ENCODE measurements at regions not wholly inside any gene's neighbourhood (a gene's known extent, or its start where the extent isn't known, plus 50 kb on each side); places are given as distances from the start of the nearest gene placed in this dataset.

DNA sequence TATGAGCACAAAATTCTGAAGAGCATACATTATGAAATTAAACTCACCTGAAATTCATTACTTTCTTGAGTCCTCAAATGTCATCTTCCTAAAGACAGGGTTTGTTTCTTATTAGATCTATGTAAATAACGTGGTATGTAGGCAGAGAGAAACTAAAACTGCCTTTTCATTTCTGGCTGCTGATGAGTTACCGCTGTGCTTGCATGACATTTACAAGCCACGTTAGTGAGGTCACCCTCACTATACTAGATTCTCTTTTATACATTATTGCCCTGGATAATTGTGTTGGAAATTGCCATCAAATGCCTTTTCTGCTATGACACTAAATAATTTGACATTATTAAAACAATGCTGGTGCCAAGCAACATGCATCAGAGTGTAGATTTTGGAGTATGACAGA lies 748.3 kb upstream of the ANO3 start (continued):
- TF ChIP-seq, protein P1, sequence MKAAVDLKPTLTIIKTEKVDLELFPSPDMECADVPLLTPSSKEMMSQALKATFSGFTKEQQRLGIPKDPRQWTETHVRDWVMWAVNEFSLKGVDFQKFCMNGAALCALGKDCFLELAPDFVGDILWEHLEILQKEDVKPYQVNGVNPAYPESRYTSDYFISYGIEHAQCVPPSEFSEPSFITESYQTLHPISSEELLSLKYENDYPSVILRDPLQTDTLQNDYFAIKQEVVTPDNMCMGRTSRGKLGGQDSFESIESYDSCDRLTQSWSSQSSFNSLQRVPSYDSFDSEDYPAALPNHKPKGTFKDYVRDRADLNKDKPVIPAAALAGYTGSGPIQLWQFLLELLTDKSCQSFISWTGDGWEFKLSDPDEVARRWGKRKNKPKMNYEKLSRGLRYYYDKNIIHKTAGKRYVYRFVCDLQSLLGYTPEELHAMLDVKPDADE (IDR thresholded peaks at IDR 0.05): no peak
- no peak for TF ChIP-seq POLR2AphosphoS5 (IDR thresholded peaks at IDR 0.05; ENCODE audit: low read depth)

DNA sequence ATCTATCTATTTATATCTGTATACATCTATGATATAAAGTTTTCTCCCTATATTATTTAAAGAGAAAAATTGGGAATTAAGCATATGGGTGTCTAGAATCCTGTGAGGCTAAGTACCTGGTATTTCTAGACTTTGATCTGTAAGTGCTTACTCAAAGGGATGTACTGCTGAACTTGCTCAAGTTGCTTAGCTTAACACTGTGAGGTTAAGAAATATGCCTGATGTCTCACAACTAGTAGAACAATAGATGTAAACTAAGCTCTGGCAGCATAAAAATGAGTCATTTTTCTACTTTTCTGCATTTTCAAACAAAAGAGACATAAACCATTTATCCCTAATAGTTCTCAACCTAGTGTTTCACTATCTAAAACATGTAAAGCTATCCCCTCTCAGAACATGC lies 744.4 kb upstream of the ANO3 start:
- DNase-seq (ENCODE audit: low spot score): no peak
- Mint-ChIP-seq H3K4me3 (no peak overlapping the region), H3K27ac (no peak overlapping the region), H3K4me1 (peaks cover 7% of the 10 kb centered on the region; the same call in 2 of the 3 replicates), H3K27me3 (ENCODE audit: insufficient read depth, low read depth, poor library complexity) (no peaks in the 10 kb centered on the region), H3K9me3 (peaks cover 14% of the 10 kb centered on the region), H3K36me3 (ENCODE audit: low read depth) (peaks cover 11% of the 10 kb centered on the region)
- no peaks in the 10 kb centered on the region for H4K20me1 ChIP-seq (replicated peaks; ENCODE audit: insufficient read depth)
- no peak overlapping the region for H3K4me3 ChIP-seq
- H3K4me2 ChIP-seq: no peak overlapping the region
- no peaks in the 10 kb centered on the region; the same call in 1 of the 2 replicates for H3K4me1 ChIP-seq (ENCODE audit: insufficient read depth)
- H3K27me3 ChIP-seq (ENCODE audit: insufficient read depth): no peaks in the 10 kb centered on the region
- no peak overlapping the region for H3K27ac ChIP-seq (ENCODE audit: low read depth)
- H3K79me2 ChIP-seq (replicated peaks; ENCODE audit: insufficient read depth): no peaks in the 10 kb centered on the region
- ATAC-seq: no peak
- H2AFZ ChIP-seq: no peak overlapping the region
- no peaks in the 10 kb centered on the region for H3K36me3 ChIP-seq (ENCODE audit: insufficient read depth)
- no peaks in the 10 kb centered on the region for H3K9me2 ChIP-seq (ENCODE audit: insufficient read depth)
- no peaks in the 10 kb centered on the region for H3F3A ChIP-seq (replicated peaks; ENCODE audit: low read depth)
- TF ChIP-seq CREB1 (CRISPR knock-in tag; IDR thresholded peaks at IDR 0.05; ENCODE audit: low read depth): no peak
- no peak for TF ChIP-seq EZH2 (IDR thresholded peaks at IDR 0.05; ENCODE audit: low read depth, unreplicated experiment)
- TF ChIP-seq, protein P1 (IDR thresholded peaks at IDR 0.05): no peak
- TF ChIP-seq STAT1 (IDR thresholded peaks at IDR 0.05; ENCODE audit: unreplicated experiment): no peak
- no peak for TF ChIP-seq ZNF331 (CRISPR knock-in tag; IDR thresholded peaks at IDR 0.05; ENCODE audit: low read depth)
- no peak for TF ChIP-seq JUNB (IDR thresholded peaks at IDR 0.05; ENCODE audit: unreplicated experiment)
- no peak for TF ChIP-seq POLR2AphosphoS5 (IDR thresholded peaks at IDR 0.05; ENCODE audit: low read depth)
- no peak for TF ChIP-seq NANOG (IDR thresholded peaks at IDR 0.05; ENCODE audit: borderline replicate concordance)
- TF ChIP-seq, protein P2, sequence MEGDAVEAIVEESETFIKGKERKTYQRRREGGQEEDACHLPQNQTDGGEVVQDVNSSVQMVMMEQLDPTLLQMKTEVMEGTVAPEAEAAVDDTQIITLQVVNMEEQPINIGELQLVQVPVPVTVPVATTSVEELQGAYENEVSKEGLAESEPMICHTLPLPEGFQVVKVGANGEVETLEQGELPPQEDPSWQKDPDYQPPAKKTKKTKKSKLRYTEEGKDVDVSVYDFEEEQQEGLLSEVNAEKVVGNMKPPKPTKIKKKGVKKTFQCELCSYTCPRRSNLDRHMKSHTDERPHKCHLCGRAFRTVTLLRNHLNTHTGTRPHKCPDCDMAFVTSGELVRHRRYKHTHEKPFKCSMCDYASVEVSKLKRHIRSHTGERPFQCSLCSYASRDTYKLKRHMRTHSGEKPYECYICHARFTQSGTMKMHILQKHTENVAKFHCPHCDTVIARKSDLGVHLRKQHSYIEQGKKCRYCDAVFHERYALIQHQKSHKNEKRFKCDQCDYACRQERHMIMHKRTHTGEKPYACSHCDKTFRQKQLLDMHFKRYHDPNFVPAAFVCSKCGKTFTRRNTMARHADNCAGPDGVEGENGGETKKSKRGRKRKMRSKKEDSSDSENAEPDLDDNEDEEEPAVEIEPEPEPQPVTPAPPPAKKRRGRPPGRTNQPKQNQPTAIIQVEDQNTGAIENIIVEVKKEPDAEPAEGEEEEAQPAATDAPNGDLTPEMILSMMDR (conservative IDR thresholded peaks at IDR 0.05; ENCODE audit: low read depth in 2 of 2): no peak
- TF ChIP-seq, protein P3, sequence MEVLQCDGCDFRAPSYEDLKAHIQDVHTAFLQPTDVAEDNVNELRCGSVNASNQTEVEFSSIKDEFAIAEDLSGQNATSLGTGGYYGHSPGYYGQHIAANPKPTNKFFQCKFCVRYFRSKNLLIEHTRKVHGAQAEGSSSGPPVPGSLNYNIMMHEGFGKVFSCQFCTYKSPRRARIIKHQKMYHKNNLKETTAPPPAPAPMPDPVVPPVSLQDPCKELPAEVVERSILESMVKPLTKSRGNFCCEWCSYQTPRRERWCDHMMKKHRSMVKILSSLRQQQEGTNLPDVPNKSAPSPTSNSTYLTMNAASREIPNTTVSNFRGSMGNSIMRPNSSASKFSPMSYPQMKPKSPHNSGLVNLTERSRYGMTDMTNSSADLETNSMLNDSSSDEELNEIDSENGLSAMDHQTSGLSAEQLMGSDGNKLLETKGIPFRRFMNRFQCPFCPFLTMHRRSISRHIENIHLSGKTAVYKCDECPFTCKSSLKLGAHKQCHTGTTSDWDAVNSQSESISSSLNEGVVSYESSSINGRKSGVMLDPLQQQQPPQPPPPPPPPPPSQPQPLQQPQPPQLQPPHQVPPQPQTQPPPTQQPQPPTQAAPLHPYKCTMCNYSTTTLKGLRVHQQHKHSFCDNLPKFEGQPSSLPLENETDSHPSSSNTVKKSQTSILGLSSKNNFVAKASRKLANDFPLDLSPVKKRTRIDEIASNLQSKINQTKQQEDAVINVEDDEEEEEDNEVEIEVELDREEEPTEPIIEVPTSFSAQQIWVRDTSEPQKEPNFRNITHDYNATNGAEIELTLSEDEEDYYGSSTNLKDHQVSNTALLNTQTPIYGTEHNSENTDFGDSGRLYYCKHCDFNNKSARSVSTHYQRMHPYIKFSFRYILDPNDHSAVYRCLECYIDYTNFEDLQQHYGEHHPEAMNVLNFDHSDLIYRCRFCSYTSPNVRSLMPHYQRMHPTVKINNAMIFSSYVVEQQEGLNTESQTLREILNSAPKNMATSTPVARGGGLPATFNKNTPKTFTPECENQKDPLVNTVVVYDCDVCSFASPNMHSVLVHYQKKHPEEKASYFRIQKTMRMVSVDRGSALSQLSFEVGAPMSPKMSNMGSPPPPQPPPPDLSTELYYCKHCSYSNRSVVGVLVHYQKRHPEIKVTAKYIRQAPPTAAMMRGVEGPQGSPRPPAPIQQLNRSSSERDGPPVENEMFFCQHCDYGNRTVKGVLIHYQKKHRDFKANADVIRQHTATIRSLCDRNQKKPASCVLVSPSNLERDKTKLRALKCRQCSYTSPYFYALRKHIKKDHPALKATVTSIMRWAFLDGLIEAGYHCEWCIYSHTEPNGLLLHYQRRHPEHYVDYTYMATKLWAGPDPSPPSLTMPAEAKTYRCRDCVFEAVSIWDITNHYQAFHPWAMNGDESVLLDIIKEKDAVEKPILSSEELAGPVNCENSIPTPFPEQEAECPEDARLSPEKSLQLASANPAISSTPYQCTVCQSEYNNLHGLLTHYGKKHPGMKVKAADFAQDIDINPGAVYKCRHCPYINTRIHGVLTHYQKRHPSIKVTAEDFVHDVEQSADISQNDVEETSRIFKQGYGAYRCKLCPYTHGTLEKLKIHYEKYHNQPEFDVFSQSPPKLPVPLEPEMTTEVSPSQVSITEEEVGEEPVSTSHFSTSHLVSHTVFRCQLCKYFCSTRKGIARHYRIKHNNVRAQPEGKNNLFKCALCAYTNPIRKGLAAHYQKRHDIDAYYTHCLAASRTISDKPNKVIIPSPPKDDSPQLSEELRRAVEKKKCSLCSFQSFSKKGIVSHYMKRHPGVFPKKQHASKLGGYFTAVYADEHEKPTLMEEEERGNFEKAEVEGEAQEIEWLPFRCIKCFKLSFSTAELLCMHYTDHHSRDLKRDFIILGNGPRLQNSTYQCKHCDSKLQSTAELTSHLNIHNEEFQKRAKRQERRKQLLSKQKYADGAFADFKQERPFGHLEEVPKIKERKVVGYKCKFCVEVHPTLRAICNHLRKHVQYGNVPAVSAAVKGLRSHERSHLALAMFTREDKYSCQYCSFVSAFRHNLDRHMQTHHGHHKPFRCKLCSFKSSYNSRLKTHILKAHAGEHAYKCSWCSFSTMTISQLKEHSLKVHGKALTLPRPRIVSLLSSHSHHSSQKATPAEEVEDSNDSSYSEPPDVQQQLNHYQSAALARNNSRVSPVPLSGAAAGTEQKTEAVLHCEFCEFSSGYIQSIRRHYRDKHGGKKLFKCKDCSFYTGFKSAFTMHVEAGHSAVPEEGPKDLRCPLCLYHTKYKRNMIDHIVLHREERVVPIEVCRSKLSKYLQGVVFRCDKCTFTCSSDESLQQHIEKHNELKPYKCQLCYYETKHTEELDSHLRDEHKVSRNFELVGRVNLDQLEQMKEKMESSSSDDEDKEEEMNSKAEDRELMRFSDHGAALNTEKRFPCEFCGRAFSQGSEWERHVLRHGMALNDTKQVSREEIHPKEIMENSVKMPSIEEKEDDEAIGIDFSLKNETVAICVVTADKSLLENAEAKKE (CRISPR knock-in tag; IDR thresholded peaks at IDR 0.05): no peak
- no peak for TF ChIP-seq ZNF114 (CRISPR knock-in tag; IDR thresholded peaks at IDR 0.05)
- TF ChIP-seq, protein P4, sequence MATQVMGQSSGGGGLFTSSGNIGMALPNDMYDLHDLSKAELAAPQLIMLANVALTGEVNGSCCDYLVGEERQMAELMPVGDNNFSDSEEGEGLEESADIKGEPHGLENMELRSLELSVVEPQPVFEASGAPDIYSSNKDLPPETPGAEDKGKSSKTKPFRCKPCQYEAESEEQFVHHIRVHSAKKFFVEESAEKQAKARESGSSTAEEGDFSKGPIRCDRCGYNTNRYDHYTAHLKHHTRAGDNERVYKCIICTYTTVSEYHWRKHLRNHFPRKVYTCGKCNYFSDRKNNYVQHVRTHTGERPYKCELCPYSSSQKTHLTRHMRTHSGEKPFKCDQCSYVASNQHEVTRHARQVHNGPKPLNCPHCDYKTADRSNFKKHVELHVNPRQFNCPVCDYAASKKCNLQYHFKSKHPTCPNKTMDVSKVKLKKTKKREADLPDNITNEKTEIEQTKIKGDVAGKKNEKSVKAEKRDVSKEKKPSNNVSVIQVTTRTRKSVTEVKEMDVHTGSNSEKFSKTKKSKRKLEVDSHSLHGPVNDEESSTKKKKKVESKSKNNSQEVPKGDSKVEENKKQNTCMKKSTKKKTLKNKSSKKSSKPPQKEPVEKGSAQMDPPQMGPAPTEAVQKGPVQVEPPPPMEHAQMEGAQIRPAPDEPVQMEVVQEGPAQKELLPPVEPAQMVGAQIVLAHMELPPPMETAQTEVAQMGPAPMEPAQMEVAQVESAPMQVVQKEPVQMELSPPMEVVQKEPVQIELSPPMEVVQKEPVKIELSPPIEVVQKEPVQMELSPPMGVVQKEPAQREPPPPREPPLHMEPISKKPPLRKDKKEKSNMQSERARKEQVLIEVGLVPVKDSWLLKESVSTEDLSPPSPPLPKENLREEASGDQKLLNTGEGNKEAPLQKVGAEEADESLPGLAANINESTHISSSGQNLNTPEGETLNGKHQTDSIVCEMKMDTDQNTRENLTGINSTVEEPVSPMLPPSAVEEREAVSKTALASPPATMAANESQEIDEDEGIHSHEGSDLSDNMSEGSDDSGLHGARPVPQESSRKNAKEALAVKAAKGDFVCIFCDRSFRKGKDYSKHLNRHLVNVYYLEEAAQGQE (IDR thresholded peaks at IDR 0.05; ENCODE audit: unreplicated experiment): no peak

All from GM23338 (cell line).